IMR-90 (cell line): ENCODE measurements at regions not wholly inside any gene's neighbourhood (a gene's known extent, or its start where the extent isn't known, plus 50 kb on each side); places are given as distances from the start of the nearest gene placed in this dataset.

Experiments
- ATAC-seq: fragments of 200-7000 bp; cut with Tn5 transposase; 2 replicates; pipeline ENCODE4 v1.9.1; 2020; ENCODE audit warnings: low read depth, mild to moderate bottlenecking, moderate library complexity
- BruUV-seq: library from RNA; stranded (reverse); fragments of 400-500 nt; replicated peaks from 2 replicates; lab custom pipeline; 2021; lab: Mats Ljungman, UMichigan
- CTCF ChIA-PET: fragments of 300-600 bp; formaldehyde crosslinking; extraction: SDS; loops from one replicate; lab custom pipeline; 2021; ENCODE audit warnings: antibody characterized with exemption; lab: Yijun Ruan, JAX
- POLR2A ChIA-PET: fragments of 300-600 bp; sonication (Branson Sonifier 250); formaldehyde crosslinking; loops from one replicate; lab custom pipeline; 2022; ENCODE audit warnings: antibody characterized with exemption; ENCODE audit not compliant: unreplicated experiment; lab: Charles Lee
- DNase-seq: peaks from one replicate; pipeline ENCODE4 v3.0.0; 2013
- H2AFZ ChIP-seq: replicated peaks from 2 replicates; pipeline ENCODE3; 2013; ENCODE audit warnings: low read length, mild to moderate bottlenecking; ENCODE audit not compliant: poor library complexity
- H2AK5ac ChIP-seq: 2 replicates; pipeline ENCODE4 v1.6.1; 2013; ENCODE audit warnings: low read depth, low read length, inconsistent platforms
- H2AK9ac ChIP-seq: replicated peaks from 2 replicates; pipeline ENCODE3; 2013; ENCODE audit warnings: mild to moderate bottlenecking, low read depth, low read length, moderate library complexity; ENCODE audit not compliant: poor library complexity
- H2BK120ac ChIP-seq: 2 replicates; pipeline ENCODE4 v1.6.1; 2013; ENCODE audit warnings: low read depth, low read length, inconsistent platforms
- H2BK15ac ChIP-seq: 3 replicates; pipeline ENCODE4 v1.6.1; 2013; ENCODE audit warnings: low read depth, low read length, inconsistent platforms
- H2BK20ac ChIP-seq: 2 replicates; pipeline ENCODE4 v1.6.1; 2013; ENCODE audit warnings: low read depth, mild to moderate bottlenecking, inconsistent platforms, low read length, moderate library complexity
- H2BK5ac ChIP-seq: 2 replicates; pipeline ENCODE4 v1.6.1; 2013; ENCODE audit warnings: mild to moderate bottlenecking, low read depth, low read length, inconsistent platforms; ENCODE audit not compliant: poor library complexity, severe bottlenecking
- H3K14ac ChIP-seq: replicated peaks from 2 replicates; pipeline ENCODE4 v1.6.1; 2013; ENCODE audit warnings: low read depth, low read length, inconsistent platforms
- H3K18ac ChIP-seq: 2 replicates; pipeline ENCODE4 v1.6.1; 2013; ENCODE audit warnings: low read depth, low read length, control low read depth
- H3K23ac ChIP-seq: 2 replicates; pipeline ENCODE4 v1.6.1; 2013; ENCODE audit warnings: low read depth, low read length, inconsistent platforms
- H3K27ac ChIP-seq: 2 replicates; pipeline ENCODE4 v1.5.1; 2013; ENCODE audit warnings: mild to moderate bottlenecking, control low read depth, low read length; ENCODE audit not compliant: insufficient read depth
- H3K27me3 ChIP-seq: 2 replicates; pipeline ENCODE4 v1.6.1; 2013; ENCODE audit warnings: low read length; ENCODE audit not compliant: control insufficient read depth, insufficient read depth
- H3K36me3 ChIP-seq: 2 replicates; pipeline ENCODE4 v1.6.1; 2013; ENCODE audit warnings: low read length, mixed read lengths; ENCODE audit not compliant: control insufficient read depth, insufficient read depth
- H3K4ac ChIP-seq: 2 replicates; pipeline ENCODE4 v1.6.1; 2013; ENCODE audit warnings: low read depth, low read length, inconsistent platforms
- H3K4me1 ChIP-seq: 2 replicates; pipeline ENCODE4 v1.6.1; 2013; ENCODE audit warnings: low read length, mixed read lengths; ENCODE audit not compliant: control insufficient read depth, insufficient read depth
- H3K4me2 ChIP-seq: 2 replicates; pipeline ENCODE4 v1.6.1; 2013; ENCODE audit warnings: low read depth, mild to moderate bottlenecking, control low read depth, low read length, moderate library complexity
- H3K4me3 ChIP-seq: 2 replicates; pipeline ENCODE4 v1.5.1; 2013; ENCODE audit warnings: low read depth, mild to moderate bottlenecking, control low read depth, low read length, moderate library complexity; ENCODE audit not compliant: insufficient read depth
- H3K56ac ChIP-seq: 2 replicates; pipeline ENCODE4 v1.6.1; 2013; ENCODE audit warnings: low read length, inconsistent platforms; ENCODE audit not compliant: insufficient read depth; ENCODE audit errors: extremely low read depth
- H3K79me1 ChIP-seq, 2 experiments: 2 replicates each; pipeline ENCODE4 v1.6.1; 2013; ENCODE audit warnings: low read length in 2 of 2, inconsistent platforms in 1 of 2, low read depth in 1 of 2
- H3K9ac ChIP-seq: 2 replicates; pipeline ENCODE4 v1.6.1; 2013; ENCODE audit warnings: low read depth, low read length, control low read depth
- H3K9me1 ChIP-seq: 2 replicates; pipeline ENCODE4 v1.6.1; 2013; ENCODE audit warnings: low read length, inconsistent platforms; ENCODE audit not compliant: insufficient read depth
- H3K9me3 ChIP-seq: 2 replicates; pipeline ENCODE4 v1.6.1; 2013; ENCODE audit warnings: low read length; ENCODE audit not compliant: control insufficient read depth, insufficient read depth
- H4K20me1 ChIP-seq: 2 replicates; pipeline ENCODE4 v1.6.1; 2013; ENCODE audit warnings: low read length, inconsistent platforms; ENCODE audit not compliant: insufficient read depth
- H4K5ac ChIP-seq: 2 replicates; pipeline ENCODE4 v1.6.1; 2013; ENCODE audit warnings: mild to moderate bottlenecking, low read depth, low read length, control low read depth
- H4K8ac ChIP-seq, 2 experiments: 2 replicates each; pipeline ENCODE4 v1.6.1; 2013; ENCODE audit warnings: low read depth in 2 of 2, low read length in 2 of 2, control low read depth in 1 of 2, inconsistent platforms in 1 of 2
- H4K91ac ChIP-seq: 2 replicates; pipeline ENCODE4 v1.6.1; 2013; ENCODE audit warnings: low read depth, low read length, inconsistent platforms; ENCODE audit not compliant: insufficient read depth
- FOS ChIP-seq: fragments of 150-350 bp; IDR thresholded peaks from 2 replicates; pipeline ENCODE4 v1.6.1; 2016; ENCODE audit warnings: low read depth, low read length
- MAZ ChIP-seq: IDR thresholded peaks from 2 replicates; pipeline ENCODE4 v1.6.1; 2012; ENCODE audit warnings: low read depth, mild to moderate bottlenecking, low read length, improper control_type of control experiment, moderate library complexity, borderline replicate concordance
- NFE2L2 ChIP-seq: fragments of 150-350 bp; IDR thresholded peaks from 2 replicates; pipeline ENCODE4 v1.6.1; 2016; ENCODE audit warnings: low read depth, mild to moderate bottlenecking, low read length
- USF2 ChIP-seq: fragments of 150-350 bp; IDR thresholded peaks from 2 replicates; pipeline ENCODE4 v1.6.1; 2017; ENCODE audit warnings: mild to moderate bottlenecking, antibody characterized with exemption, low read length, low read depth
- WGBS, 2 experiments: methylation state at CpG; one replicate each; pipeline versions ENCODE4 v1.1.5 to v1.1.7; 2013; ENCODE audit warnings: missing lambda C conversion rate in 2 of 2; ENCODE audit not compliant: insufficient read length in 1 of 2; ENCODE audit errors: extremely low coverage in 2 of 2; 5-methylcytosine and 5-hydroxymethylcytosine counted together
- dilution Hi-C: fragments of 300-500 bp; cut with HindIII; formaldehyde crosslinking; loops from one replicate; pipeline ENCODE4 v1.14.3; 2018; ENCODE audit warnings: low sequenced_read_pairs; ENCODE audit not compliant: unreplicated experiment
- in situ Hi-C: fragments of 300-500 bp; cut with MboI; formaldehyde crosslinking; loops from 3 replicates; pipeline ENCODE4 v1.14.3; 2019; ENCODE audit warnings: low sequenced_read_pairs, inconsistent platforms, mixed read lengths
- intact Hi-C: fragments of 100-400 bp; cut with micrococcal nuclease; formaldehyde crosslinking; loops from 2 replicates; pipeline ENCODE4 v1.10.0; 2022

- POLR2A ChIA-PET = no interaction called here
Measured at GRCh38 chr9:32877103-32877502, 93.8 kb downstream of the TMEM215 start.

More at GRCh38 chr9:32877103-32877502, 93.8 kb downstream of the TMEM215 start:
- Histone ChIP-seq H3K79me1 (no peaks in the 10 kb centered on the region), H3K23ac (no peak overlapping the region), H3K4me1 (no peaks in the 10 kb centered on the region), H4K8ac (no peak overlapping the region), H2BK20ac (no peak overlapping the region), H3K4ac (no peak overlapping the region), H4K5ac (no peak overlapping the region), H2BK15ac (no peak overlapping the region), H3K18ac (no peak overlapping the region), H2BK5ac (no peak overlapping the region), H2AK9ac (no peak overlapping the region), H3K9ac (no peak overlapping the region), H4K91ac (no peak overlapping the region), H3K27me3 (no peaks in the 10 kb centered on the region), H3K56ac (no peak overlapping the region), H3K9me1 (no peaks in the 10 kb centered on the region), H2AK5ac (no peak overlapping the region), H3K14ac (no peak overlapping the region), H3K4me2 (no peak overlapping the region), H2AFZ (no peak overlapping the region), H4K20me1 (no peaks in the 10 kb centered on the region), H3K4me3 (no peak overlapping the region), H2BK120ac (no peak overlapping the region), H3K36me3 (no peaks in the 10 kb centered on the region), H3K27ac (no peak overlapping the region), H3K9me3 (no peaks in the 10 kb centered on the region)
- intact Hi-C loops = no loop called here
- TF ChIP-seq USF2 (no peak), NFE2L2 (no peak), MAZ (no peak), FOS (no peak)
- no TSS peak for BruUV-seq
- CTCF ChIA-PET = no interaction called here
- 100% methylated on average over 1 of the region's 3 CpGs; no CpG with 5 or more reads in 1 of the 2 experiments for WGBS, 2 experiments
- DNase-seq = no peak
- no peak for ATAC-seq
- dilution Hi-C loops = no loop called here
- in situ Hi-C loops = no loop called here
